ENCODE measurements at regions not wholly inside any gene's neighbourhood (a gene's known extent, or its start where the extent isn't known, plus 50 kb on each side); places are given as distances from the start of the nearest gene placed in this dataset.
"Not testable (repeated sequence)": the region's sequence is repeated elsewhere in the genome, so short reads cannot be mapped to it uniquely, and the experiment has no call there.

DNA sequence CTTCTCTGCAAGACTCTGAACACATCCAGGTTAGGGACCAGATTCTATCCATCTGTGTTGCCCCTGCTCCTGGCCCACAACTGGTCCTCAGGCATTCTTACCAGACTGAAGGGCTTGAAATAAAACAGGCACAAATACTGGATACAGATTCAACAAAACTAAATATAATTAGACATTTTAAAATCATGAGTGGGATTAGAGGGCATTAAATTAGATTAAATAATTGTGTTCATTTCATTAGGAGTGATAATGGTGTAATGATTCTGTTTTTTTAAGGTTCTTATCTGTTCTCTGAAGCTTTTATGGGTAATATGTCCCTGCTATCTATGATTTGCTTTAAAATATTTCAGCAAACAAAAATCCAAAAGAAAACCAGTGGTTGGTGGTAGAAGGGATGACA is 226.5 kb downstream of the IRS1 start:
- DNase-seq, result no peak

DNA sequence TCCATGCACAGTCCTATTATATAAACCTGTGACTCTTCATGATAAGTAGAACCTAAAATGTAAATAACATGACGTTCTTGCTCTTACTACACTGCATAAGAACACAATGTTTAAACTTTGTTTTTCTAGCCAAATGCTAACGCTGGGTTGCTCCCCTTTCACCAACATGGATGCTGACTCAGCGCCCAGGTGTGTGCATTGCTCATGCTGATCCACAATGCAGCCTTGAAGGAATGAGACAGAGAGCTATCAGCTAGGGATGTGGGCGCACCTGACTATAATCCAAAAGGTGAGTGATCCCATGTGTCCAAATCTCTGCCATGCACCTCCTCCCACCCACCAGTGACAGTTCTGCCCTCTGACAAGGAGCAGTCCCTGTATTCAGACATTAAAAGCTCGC is 235.0 kb downstream of the IRS1 start:
- no peak for DNase-seq

DNA sequence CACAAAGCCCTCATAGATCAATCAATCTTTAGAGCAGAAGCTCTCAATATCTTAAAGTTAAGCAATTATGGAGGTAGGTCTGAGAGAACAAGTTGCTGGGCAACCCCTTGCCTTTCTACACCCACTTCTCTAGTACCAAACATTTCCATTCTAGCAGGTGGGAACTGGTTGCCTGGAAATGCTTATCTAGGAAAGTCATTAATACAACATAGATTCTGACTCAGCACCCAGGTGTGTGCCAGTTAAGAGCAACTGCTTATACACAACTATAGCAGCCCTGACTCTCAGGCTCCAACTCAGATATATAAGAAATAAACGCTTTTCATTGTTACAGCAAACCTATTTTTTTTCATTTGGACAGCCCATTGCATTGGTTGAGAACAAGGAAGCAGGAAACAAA is 237.7 kb downstream of the IRS1 start:
- no peak for DNase-seq

DNA sequence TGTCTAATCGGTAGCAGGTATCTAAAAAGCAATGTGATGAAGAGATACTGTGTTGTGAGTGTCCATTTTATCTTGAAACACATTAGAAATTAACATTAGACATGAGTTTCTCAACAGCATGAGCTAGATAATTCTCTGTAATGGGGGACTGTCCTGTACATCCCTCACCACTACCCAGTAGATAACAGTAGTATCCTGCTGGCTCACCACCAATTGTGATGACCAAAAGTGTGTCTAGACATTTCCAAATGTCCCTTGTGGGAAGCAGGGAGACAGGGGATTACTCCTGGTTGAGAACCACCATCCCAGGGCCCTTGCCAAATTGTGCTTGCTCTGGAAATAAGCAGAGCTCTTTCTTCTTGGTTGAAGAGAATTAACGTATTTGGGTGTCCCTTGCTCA is 239.3 kb downstream of the IRS1 start:
- no peak for DNase-seq

DNA sequence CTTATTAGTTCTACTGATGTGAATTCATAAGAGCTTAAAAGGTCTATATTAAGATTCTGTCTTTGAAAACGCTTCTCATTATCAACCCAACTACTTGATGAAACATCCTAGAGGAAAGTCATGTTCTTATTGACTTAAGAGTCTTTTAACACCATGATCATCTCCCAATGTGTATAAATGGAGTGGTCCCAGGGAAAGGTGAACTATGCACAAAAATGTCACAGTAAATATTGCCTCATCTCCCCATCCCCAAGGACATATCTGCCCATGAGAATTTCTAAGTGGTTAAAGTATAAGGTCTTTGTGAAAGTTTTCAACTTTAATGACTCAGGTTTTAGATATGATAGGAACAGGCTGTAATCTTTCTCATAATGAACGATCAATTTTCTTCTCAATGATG is 240.1 kb downstream of the IRS1 start:
- no peak for DNase-seq

DNA sequence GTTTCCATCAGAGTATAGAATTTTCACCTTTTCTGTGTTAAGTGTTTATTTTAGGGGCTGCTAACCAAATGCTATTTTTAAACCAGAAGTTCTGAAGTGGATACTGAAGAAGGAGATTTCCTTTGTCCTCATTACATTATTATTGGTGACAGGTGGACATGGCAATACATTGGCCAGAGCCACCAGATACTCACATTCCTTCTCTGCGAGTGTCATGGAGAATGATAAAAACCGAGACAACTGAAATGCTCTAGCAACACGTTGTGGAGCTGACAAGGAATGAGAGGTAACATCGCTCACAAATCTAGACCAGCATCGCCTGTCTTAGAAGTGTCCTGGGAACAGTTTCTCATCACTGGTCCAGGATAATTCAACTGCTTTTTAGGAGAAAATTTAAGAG is 241.2 kb downstream of the IRS1 start:
- no peak for DNase-seq

DNA sequence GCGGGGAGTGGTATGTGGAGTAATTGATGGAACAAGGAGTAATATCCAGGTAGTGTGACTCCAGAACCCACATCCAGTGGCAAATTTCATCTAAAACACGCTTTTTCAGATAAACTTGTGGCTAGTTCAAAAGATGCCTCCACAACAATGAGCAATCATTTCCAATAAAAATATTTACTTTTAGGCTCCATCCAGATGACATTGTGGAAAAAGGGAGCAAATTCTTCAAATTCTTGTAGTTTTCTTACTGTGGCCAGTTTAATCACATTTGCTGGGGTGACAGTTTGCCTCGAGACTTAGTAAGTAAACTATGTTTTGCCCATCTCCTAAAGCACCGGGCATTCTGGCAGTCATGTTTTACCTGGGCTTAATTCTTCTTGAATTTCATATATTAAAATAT is 243.6 kb downstream of the IRS1 start:
- DNase-seq, result no peak

DNA sequence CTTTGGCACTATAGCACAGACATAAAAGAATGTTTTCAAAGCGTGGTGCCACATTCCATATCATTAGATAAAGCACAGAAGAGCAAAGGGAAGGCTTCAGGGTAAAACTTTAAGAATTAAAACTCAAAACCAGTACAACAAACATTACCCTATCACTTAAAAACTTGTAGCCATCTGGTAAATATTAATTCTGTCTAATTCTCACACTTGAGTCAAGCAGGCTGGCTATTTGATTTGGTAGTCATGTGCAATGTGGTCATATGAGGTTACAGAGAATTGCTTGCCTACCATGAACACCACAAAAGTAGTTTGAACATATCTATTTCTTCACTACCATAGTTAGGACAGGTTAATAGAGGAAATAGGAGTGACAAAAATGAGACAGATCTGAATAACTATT is 244.9 kb downstream of the IRS1 start:
- DNase-seq, result no peak

DNA sequence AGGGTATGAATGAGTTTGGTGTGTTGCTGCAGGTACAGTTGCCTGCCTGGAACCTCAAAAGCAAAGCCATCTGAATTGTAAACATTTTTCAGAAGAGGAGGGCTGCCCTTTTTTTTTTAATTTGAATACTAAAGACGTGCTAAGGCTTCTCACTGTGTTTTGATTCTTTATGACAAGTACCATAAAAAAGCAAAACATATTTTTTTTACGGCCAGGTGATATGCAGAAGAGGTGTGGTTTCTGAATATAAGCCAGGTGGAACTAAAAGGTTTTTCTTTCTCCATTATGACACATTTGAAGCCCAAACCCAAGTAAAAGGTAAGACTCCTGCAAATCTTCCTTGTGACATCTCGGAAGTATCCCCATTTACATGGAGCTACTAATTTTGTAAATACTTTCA is 246.3 kb downstream of the IRS1 start:
- DNase-seq, result no peak

DNA sequence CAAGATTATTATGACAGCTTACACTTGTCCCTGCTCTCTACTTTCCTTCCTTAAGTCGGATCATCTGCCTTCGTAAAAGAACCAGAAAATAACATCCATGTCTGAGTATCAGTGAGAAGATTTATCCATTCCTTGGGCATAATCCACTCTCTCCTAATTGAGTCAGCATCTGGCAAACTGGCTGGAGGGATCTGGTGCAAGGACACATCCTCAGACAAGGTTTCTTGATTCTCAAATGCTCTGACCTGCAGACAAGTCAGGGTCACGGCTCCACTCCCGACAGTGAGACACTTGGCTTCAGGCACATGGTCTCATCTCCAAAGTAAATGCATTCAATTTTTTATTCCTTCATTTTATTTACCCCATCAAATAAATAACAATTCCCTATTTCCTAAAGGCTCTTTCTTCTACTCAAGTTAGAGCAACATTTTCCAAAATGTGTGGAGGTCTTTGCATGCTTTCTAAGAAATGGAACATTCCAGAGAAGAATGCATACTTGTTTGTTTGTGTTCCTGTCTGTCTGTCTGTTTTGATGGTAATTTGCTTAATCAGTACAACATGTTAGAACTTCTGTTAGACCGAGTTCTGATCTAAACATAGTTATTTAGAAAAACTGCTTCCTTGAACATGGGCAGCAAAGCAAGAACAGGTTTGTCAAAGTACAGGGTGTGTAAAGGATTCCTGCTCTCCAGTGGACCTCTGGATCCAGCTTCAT is 246.9 kb downstream of the IRS1 start:
- no peak for DNase-seq

DNA sequence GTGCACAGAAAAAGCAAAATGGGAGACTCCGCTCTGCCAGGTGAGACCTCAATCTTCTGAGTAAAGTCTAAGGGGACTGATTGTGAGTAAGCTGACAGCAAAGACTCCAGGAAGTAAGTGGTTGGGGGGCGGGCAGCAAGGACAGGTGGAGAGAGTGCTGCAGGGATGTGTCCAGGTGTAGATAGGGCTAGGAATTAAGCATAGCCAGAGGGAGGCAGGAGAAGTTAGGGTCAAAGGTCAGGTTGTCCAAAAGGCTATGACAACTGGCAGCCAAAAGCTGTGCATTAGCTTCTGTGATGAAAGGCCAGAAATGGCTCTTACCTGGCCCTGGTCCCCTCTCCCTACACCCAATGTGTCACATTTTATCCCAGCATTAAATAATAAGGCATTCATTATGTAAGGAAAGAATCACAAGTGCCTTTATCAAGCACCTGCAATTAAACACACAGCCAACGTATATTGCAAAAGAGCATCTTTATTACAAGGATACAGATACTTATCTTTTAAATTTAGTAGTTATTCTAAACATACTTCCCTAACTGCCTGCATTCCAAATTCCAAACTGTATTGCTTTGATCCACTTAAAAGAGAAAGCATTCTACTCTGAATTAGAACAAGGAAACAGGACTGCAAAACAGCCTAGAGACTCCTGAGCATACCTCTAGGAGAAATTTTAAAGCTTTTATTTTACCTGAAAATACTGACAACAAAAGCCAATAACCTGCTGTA is 247.9 kb downstream of the IRS1 start:
- DNase-seq, result no peak

DNA sequence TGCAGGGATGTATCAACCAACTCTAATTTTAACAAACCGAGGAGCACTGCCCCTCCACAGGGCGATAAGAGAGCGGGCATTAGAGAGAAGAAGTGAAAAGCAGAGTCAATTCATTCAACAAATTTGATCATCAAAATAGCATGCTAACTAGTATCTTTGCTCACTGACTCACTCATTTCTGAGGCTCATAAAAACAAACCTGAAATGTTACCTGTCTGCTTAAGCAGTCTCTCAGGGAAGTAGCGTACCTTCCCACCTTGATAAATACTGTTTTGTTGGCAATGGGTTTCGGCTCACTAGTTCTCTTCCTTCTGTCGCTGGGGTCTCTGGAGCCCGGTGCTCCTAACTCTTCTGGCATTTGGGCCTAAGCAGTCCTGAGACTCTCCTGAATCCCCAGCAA is 248.8 kb downstream of the IRS1 start:
- no peak for DNase-seq

DNA sequence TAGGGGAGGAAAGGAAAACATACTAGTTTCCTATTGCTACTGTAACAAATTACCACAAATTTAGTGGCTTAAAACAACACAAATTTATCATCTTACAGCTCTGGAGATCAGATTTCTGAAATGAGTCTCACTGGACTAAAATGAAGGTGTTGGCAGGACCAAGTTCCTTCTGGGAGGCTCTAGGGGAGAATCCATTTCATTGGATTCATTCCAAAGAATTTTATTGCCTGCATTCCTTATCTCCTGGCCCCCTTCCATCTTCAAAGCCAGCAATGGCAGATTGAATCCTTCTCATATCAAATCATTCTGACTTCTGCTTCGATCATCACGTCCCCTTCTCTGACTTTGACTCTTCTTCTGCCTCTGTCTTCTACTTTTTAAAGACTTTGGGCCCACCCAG is 250.9 kb downstream of the IRS1 start:
- no peak for DNase-seq

DNA sequence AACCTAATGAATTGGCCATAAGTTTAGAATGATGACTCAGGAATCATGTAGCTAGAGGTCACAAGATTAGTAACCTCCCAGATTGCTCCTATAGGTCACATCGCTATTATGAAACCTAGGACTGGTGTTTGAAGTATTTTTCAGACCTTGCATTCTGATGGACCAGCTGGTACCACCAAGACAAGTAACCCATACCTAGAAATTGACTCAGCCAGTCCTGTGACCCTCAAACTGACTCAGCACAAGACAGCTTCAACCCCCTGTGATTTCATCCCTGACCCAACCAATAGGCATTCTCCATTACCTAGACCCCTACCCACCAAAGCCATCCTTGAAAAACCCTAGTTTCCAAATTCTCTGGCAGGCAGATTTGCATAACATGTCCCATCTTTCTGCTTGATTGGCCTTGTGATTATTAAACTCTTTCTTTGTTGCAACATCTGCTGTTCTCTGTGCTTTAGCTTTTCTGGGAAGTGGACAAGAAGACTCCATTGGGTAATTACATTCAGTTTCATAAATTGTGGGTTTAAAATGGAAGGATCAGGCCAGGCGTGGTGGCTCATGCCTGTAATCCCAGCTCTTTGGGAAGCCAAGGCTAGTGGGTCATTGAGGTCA is 254.9 kb downstream of the IRS1 start:
- DNase-seq, result no peak

DNA sequence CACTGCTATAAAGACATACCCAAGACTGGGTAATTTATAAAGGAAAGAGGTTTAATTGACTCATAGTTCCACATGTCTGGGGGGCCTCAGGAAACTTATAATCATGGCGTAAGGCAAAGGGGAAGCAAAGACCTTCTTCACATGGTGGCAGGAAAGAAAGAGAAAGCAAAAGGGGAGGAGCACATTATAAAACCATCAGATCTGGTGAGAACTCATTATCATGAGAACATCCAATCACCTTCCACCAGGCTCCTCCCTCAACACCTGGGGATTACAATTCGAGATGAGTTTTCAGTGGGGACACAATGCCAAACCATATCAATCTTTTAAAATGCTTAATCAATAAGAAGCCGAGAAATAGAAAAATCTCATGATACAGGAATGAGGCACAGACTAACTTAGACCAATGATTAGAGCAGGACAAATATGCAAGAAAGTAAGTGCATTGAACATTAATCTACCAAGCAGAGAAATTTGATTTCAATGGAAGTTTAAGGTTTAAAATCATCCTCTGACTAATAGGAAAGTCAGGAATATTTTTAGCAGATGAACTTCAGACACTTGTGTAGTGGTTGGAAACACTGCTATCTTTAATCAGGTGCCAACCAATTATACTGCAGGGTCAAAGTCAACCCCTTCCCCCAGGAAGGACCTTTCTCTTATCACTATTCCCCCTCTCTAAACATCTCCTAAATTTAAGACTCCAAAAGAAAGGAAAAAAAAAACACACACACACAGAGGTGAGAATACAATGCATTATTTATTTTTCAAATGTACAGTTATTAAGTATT is 259.2 kb downstream of the IRS1 start:
- DNase-seq, result no peak

DNA sequence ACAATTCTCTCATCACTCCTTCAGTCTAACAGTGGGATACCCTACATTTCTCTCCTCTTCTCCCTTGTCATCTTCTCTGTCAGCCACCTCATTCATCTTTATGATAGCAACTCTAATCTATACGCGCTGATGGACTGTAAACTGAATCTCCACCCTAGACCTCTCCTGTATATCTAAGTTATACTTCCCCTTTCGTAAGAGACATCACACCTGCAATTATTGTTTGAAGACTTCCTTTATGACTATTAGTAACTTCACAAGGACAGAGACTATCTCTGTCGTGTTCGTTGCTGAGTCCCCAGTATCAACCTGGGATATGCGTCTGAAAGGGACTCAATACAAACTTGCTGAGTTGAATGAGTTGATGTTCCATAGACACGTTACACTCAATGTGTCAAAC is 263.2 kb downstream of the IRS1 start:
- DNase-seq, result no peak

DNA sequence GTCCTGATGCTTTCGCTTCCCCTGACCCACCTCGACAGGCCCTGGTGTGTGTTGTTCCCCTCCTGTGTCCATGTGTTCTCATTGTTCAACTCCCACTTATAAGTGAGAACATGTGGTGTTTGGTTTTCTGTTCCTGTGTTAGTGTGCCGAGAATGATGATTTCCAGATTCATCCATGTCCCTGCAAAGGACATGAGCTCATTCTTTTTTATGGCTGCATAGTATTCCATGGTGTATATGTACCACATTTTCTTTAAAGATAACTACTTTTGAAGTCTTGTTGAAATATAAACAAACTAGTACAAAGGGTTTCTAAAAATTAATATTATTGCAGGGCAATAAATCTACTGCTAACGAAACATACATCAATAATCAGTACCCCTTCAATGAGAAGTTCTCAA is 266.6 kb downstream of the IRS1 start:
- not testable (repeated sequence) for DNase-seq

DNA sequence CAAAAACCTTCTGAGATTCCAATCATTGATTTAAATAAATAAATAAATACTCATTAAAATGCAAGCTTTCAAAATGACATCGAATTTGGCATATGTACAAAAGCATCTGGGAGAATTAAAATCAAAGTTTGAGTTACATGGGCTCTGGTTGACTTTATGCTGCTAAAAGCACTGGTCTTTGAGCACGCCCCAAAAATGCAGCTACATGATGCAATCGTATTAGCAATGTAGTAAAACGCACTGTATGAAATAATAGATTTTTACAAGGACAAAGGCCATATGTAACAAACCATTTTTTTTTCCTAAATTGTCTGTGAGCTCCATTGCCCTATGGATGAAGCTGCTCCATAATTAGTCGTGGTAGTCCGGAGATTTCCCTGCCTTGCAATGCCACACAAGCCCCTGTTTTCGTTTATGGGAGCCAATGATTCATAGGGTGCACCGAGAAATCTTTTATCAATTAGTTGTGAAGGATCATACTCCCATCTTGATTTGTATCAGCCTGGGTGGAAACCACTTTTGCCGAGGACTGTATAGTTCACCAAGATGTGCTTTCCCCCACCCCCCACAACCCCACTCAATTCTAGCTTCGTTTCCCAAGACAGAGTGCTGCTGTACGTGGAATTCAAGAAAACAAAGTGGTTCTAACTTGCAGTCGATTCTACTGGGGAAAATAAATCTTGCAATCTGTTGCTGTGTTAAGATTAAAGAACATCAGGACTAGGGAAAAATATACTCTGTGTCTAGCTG is 268.4 kb downstream of the IRS1 start:
- DNase-seq, result no peak

DNA sequence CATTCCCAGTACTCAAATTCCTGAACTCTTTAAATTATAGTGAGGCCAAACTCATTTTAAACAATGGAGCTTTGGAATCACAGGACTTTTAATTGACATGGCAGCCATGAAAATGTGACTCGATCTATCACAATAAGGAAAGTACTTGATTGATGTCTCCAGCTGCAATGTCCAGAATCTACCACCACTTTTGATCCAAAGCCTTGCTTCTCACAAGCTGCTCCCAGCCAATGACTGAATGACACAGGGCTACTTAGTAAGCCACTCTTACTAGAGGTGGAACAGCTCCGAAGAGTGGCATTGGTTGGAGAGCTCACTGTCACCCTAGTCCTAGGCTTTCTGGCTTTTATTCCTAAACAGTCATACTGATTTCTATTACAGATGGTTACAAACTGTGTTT is 270.1 kb downstream of the IRS1 start:
- DNase-seq, result no peak

DNA sequence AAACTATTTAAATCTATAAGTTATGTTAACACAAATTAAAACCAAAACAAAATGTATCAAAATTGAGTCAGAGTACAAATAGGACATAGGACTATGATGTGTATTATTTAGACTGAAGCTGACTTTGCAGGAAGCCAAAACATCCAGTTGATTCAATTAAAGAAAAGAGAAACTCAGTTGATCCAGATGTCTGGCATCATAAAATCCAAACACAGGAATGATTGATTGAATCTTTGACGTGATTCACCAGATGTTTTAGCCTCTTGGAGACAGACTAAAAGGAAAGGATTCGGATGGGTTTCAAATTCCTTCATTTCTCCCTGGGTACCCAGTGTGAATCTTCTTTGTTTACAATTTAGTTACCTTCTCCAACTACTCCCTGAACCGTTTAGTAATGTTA is 272.9 kb downstream of the IRS1 start:
- DNase-seq, result no peak

DNA sequence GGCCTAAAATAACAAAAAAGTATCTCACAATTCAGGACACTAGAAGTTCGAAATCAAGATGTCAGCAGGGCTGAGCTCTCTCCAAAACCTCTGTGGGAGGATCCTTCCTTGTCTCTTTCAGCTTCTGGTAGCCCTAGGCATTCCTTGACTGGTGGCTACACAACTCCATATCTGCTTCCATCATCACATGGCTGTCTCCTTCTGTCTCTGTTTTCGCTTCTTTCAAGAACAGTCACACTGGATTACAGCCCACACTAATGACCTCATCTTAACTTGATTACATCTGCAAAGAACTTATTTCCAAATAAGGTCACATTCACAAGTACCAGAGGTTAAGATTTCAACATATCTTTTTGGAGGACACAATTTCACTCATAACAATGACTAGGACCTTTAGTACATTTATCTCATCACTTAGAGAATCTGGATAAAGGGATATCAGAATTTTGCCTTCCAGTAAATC is 275.2 kb downstream of the IRS1 start:
- no peak for DNase-seq

DNA sequence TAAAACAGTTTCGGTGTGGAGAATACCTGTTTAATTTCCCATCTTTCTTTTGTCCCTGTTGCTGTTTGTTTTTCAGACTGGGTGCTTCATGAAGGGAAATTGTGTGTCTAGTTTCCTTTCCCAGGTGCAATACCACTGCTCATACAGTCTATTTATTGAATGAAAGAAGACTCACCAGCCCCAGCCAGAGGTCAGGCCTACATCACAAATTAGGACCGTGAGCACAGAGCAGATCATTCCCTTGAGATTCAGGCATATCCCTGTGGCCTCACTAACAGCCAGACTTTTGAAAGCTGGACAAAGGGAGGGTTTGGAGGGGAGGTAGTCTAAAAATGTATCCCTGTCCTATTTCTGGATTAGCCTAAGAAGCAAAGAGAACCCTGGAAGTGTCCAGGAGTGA is 278.9 kb downstream of the IRS1 start:
- no peak for DNase-seq

Data from dermis blood vessel endothelial cell (primary cell).